ENCODE measurements at regions not wholly inside any gene's neighbourhood (a gene's known extent, or its start where the extent isn't known, plus 50 kb on each side); places are given as distances from the start of the nearest gene placed in this dataset.

- TF ChIP-seq EZH2phosphoT487 (conservative IDR thresholded peaks at IDR 0.05; ENCODE audit: low read length) (no peak), CTCF (IDR thresholded peaks at IDR 0.05; ENCODE audit: insufficient read depth, low read length, poor library complexity, severe bottlenecking) (no peak)
Measured at GRCh38 chr20:22322513-22322912, 261.9 kb downstream of the FOXA2 start.
